ENCODE measurements at regions not wholly inside any gene's neighbourhood (a gene's known extent, or its start where the extent isn't known, plus 50 kb on each side); places are given as distances from the start of the nearest gene placed in this dataset.

DNA sequence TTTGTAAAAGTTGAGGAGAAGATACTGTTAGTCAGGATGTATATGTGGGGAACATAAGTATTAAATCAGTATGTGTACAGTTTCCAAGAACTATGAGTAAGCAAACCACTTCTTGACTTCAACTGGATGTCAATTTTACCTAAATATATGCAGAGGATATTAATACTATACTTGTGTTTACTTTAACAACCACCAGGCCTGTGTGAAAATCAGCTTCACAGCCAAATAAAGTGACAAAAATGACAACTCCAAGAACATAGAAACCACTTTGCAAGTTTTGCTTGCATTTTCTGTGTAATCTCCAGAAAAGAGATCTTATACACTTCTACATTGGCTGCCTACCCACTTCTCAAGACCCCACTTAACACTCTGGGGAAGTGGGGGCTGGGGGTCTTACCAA lies 293.3 kb upstream of the RORA start:
- no peak for DNase-seq

DNA sequence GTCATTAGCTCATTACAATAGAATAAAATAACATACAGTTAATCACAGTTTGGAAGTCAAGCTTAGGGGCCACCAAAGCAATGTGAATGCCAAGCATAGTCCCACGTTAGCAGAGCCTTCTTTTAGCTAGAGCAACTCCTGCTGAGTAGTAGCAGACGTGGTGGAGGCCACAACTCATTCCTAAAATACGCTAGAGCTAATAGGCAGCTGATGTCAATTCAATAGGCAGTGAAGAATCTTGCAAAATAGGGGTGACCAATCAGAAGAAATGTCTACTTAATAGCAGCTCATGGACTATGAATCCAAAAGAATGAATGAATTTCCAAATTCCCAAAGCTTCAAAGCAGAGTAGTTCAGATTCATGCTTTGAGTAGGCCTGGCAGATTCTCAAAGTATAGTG lies 292.9 kb upstream of the RORA start:
- DNase-seq, result no peak

- DNase-seq, result no peak
Observed at GRCh38 chr15:61519296-61519695, 290.2 kb upstream of the RORA start.

DNA sequence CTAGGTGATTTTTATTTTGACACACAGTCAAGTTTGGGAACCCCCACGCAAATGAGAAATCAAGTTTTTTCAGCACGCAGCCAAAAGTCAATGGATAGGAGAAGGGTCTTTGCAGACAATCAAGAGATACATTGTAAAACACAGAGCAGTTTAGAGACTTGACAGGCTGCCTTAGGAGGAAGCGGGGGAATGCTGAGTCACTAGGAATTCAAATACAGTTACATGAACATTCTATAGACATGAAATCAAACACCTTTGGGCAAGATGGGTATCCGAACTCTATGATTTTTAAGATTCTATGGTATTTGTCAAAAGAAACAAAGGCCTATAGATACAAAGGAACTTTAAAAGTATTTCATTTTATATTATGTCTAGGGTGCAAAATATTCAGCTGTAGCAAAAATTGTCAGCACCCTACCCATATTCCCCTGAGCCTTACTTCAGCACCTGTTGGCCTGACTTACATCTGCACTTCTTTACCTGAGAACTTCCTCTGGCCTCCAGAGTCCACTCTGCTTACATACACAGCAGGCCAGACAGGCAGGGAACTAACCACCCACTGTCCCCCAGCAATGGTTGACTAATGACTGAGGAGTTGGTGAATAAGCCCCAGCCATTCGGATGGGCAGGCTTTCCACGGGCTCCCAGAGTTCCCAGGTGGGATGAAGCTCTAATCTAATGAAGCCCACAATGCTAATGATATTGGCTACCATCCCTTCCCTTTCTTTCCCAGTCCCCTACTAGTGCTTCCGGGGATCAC lies 289.3 kb upstream of the RORA start:
- DNase-seq, result no peak

DNA sequence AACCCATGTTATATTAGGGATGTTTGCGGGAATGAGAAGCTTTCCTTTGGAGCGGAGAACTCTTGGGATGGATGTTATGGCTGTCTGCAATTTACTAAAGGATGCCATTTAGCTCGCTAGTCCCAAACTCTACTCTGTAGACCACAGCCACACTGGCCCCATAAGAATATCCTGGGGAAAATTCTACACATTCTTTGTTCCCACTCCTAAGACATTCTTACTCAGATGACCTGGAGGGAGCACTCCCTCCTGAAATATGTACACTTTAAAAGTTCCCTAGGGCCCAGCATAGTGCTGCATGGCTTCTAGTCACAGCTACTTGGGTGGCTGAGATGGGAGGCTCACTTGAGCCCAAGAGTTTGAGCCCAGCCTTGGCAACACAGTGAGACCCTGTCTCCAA lies 288.7 kb upstream of the RORA start:
- no peak for DNase-seq

DNA sequence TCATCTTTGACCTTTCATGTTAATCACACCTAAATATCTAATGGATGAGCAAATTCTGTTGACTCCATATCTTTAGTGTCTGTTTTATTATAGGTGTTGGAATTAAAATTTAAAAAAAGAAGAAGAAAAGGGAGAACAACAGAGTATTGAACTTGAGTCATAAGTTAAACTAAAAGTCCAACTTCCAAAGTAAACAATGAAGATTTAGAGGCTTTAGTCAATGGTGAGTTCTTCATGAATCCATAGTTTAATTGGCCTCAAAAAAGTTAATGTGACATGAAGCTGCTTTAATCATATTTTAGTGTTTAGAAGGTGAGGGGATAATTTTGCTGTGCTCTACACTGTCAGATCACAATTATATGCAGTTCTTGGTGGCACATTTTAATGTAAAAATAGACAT lies 288.2 kb upstream of the RORA start:
- DNase-seq, result no peak

DNA sequence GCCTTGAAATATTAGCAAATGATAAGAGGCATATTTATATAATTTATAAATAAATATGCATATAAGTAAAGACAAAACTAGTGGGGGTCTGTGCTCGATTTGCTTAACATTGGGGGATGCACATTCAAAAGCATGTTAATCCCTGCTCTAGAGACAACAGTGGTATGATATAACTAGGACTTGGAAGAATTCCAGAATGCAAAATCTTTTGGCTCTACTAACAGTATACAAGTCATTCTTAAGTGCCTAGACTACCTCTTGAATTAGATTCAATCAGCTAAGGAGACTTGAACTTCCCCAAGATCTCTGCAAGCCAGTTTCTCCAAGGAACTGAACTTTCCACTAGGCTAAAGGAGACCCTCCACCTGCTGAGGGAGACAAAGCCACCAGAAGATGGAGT lies 282.7 kb upstream of the RORA start:
- no peak for DNase-seq

- no peak for DNase-seq
Observed at GRCh38 chr15:61511089-61511488, 282.0 kb upstream of the RORA start.

DNA sequence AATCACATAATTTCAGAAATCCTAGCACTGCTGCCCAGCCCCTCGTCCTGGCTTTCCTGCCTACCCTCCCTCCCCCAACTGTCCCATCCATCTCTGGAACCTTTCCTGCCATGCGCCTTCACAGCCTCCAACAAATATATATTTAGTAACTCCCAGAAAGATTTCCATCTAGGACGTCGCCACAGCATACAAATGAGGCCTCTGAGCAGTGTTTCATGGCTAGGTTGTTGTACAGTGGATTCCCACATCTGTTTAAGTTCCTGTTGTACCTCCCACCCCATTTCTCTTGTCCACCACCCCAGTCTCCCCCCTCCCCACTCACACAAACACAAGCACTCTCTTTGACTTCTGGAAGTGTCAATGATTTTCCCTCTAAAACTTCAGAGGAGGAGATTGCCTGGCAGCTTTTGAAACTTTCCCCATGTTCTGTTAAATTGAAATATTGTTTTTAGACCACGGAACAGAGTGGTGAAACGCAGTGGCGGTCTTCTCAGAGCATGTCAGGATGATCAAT lies 280.3 kb upstream of the RORA start:
- no peak for DNase-seq

DNA sequence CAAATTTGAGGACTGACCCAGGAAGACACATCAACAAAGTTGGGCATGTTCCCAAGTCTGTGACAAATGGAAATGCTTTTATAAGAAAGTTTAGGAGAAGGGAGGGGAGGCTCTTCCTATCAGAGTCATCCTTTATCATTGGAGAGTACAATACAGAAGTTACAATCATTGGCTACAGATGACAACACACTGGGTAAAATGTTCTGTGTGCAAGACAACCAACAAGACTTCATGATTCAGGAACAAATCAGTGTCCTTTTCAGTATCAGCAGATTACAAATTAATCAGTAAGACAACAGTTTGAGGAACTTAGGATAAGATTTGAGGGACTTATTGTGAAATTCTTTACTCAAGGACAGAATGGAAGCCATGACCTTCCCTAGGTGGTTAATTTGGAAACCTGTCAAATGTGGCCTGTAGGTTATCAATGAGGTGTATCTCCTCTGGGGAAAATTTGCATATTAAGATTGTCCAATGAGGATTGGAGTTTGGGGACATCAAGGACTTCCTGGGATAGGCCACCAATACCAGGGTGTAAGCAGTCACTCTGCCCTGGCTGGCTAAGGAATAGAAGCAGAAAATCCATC lies 274.4 kb upstream of the RORA start:
- no peak for DNase-seq

- DNase-seq, result no peak
Observed at GRCh38 chr15:61501815-61502389, 272.8 kb upstream of the RORA start.

GRCh38 chr15:61500951-61501620 lies 272.0 kb upstream of the RORA start:
- DNase-seq, result no peak

DNA sequence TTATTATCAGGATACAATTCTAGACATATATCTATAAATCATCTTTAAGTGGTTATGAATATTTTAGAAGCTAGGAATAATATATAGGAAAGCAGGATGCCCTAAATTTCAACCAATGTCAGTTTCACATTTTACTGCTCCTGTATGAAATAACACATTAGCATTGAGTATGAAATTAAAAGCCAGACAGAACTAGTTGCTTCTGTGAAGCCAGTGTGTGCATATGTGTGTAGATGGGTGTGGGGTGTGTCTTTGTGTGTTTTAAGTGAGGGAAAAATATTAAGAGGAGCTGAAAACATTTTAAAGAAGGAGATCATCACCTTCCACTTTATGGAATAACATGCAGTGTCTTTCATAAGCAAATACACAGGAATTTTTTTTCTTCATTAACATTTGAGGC lies 271.4 kb upstream of the RORA start:
- no peak for DNase-seq

DNA sequence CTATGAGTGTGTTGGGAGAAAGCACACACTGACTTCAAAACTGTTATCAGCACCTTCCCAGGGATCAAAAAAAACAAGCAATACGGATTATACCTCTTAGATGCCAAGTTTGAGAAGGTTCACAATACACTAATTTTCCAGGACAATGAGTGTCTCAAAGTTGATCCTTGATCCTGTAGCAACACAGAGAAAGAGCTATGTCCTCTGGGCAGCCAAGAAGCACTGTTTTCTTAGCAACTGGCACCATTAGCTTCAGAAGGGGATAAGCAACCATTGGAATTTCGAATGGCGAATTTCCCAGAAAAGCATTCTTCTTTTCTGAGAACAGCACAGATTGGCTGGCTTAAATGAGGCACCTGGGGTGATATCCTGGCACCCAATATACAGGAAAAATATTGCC lies 270.3 kb upstream of the RORA start:
- DNase-seq, result no peak

DNA sequence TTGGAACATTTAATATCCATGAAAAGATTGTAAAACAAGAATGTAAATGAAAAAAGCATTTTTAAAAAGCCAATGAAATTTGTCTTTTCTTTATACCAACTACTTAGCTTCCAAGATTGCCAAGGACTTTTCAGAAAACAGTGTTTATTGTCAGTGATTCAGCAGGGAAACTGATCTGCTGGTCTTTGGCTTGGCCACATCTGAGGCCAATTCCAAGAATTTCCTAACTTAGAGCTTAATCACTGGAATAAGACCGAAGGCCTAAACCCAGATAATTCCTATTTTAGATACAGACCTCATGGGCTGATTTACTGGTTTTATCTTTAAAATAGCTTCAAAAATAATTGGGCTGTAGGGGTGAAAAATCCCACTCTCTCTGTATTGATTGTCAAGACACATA lies 260.5 kb upstream of the RORA start:
- DNase-seq, result no peak

DNA sequence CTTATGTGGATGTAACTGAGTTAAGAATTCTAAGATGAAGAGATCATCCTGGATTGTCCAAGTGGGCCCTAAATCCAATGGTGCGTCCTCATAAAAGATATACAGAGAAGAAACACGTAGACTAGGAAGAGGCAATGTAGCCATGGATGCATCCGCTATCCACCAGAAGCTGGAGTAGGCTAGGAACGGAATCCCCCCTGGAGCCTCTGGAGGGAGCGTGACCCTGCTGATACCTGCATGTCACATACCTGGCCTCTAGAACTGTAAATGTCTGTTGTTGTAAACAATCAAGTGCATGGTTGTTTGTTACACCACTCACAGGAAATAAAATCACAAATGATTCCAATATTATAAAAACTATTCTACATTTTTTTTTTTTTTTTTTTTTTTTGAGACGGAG lies 254.5 kb upstream of the RORA start:
- no peak for DNase-seq

GRCh38 chr15:61481886-61482285 lies 252.8 kb upstream of the RORA start:
- DNase-seq, result no peak

DNA sequence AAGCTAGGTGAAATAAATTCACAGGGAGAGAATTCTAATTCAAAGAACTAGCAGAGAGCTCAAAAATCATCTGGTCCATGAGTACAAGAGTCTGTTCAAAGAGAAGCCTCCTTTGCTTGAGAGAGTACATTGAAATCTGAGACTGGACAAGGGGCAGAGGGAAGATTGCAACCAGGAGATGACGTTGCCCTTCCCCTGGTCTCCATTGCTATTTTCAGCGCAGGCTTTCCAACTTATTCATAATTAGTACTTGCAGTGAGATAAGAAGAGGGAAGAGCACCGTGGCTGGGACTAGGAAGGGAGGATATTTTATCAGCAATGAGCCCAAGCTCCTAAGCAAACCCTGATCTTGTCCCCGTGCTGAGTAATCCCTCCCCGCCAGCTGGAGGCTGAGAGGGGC lies 251.8 kb upstream of the RORA start:
- DNase-seq, result no peak

DNA sequence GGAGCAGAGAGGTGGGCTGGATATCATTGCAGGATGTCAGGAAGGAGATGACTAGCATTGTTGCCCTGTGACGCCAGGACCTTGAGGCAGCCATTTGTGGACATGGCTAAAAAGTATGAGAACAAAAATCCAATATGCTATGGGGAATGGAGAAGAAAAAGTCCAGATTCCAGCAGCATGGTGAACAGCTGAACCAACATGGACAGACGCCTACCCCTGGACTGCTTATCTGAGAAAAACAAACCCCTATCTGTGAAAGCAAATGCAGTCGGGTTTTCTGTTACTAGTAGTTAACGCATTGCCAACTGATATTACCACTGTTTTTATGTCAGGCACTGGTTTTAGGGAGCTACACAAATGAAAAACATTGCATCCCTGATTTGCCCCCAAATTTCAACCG lies 251.2 kb upstream of the RORA start:
- DNase-seq, result no peak

- DNase-seq, result no peak
Observed at GRCh38 chr15:61479613-61480012, 250.5 kb upstream of the RORA start.

DNA sequence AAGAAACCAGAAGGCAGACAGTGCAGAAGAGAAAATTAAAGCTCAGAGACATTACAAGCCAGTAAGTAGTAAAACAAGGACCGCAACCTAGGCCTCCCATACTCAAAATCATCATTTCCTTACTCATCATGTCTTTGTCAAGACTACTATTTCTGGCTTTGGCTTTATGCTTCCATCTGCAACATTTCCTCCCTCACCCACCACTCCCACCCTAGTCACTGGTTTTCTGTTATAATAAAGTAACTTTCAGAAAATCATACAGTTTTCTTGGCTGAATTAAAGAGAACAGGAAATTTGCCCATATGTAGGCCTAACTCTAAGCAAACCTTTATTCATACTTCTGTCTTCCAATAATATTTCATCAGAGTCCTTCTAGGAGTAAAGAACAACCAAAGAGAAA lies 247.6 kb upstream of the RORA start:
- DNase-seq, result no peak

DNA sequence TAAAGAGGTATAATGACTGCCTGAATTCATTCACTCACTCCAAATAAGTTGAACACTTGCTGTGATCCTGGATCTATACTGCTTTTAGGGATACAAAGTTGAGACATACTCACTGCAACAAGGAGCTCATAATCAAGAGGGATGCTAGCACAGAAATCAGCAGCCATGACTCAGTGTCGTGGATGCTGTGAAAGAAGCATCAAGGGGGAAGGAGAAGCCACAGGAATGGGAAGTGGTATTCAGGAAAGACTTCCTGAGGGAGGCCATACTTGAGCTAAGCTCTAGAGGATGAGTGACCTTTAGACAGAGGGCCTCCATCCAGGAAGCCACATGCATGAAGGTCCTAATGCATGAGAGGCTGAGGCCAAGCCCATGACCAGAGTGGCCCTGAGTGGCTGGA lies 245.7 kb upstream of the RORA start:
- no peak for DNase-seq

DNA sequence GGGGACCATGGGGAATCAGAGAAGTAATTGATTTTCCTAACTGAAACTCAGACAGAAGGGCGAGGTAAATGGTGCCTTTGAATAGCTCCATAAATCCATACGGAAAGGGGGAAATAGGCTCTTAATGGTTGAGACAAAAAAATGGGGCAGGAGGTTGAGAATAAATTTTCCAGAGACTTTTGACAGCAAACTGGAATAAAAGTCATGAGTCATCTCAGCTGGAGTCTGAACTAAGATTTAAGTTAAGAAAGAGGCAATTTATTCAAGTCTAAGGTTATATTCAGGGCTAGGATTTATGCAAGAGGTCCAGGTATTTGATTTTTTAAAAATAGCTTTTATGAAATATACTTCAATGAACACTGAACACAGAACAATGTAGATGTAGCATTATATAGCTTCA lies 238.7 kb upstream of the RORA start:
- no peak for DNase-seq

Data from NCI-H2029 treated with DMSO at 0.1 percent for 48 hours (cell line).